GM19238 (cell line): ENCODE measurements at regions not wholly inside any gene's neighbourhood (a gene's known extent, or its start where the extent isn't known, plus 50 kb on each side); places are given as distances from the start of the nearest gene placed in this dataset.
"Not testable (repeated sequence)": the region's sequence is repeated elsewhere in the genome, so short reads cannot be mapped to it uniquely, and the experiment has no call there.

Experiments
- DNase-seq: peaks from one replicate; pipeline ENCODE4 v3.0.0; 2011; ENCODE audit warnings: low spot score; ENCODE audit not compliant: insufficient read length

GRCh38 chr2:105691947-105692390 lies 52.7 kb upstream of the NCK2 start:
- DNase-seq, result no peak

DNA sequence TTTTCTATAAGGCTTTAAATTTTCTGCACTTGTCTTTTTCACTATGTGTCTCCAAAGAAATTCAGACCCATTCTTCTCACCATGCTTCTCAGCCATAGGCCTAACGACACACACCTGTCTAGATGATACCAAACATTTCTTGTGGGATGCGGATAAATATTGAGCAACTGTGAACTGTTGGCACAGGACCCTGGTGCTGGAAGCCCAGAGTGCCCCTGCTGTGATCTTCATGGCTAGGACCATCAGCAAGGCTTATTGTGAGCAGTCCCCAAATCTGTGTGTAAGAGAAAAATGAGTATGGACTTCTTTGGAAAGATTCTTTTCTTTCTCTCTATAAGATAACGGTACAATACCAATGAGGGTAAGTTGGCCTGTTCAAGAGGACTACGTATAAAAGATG lies 54.1 kb upstream of the NCK2 start:
- no peak for DNase-seq

GRCh38 chr2:105689484-105689883 lies 55.2 kb upstream of the NCK2 start:
- no peak for DNase-seq

DNA sequence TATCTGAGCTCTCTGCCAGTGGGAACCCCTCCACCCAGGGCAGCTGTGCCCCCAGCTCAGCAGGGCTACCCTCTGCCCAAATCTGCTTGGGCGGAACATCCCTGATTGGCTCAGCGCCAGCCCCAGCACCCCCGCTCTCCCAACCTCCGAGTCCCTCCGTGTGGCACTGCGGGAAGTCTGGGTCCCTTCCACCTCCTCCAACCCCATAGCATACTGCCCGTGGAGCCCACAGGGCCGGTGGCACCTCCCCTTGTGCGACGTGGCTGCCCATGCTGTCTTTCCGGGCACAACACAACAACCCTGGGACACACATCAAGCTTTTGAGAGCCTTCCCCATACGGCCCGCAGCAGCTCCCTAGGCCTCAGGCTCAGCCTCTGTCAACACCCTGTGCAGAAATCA lies 55.8 kb upstream of the NCK2 start:
- no peak for DNase-seq

- no peak for DNase-seq
These were observed 58.1 kb upstream of the NCK2 start for GRCh38 chr2:105686588-105686987.

DNA sequence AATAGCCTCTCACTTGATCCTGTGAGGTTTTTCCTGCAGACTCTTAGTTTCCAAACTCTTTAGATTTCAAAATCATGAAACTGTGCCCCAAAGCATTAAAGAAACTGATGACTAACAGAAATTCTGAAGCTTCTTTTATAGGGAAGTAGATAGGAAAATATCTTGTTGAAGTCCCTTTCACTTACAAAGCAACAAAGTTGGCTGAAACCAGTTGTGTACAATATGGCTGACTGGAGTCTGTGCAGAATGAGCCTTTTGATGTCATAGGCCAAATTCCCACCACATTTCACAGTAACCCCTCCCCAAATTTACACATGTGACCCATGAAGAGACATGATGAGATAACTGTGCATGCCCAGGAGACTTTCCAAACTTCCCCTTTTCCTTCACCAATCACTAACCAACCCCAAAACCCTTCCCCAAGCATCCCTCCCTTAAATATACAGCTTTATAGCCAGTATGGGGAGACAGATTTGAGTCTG lies 61.7 kb upstream of the NCK2 start:
- no peak for DNase-seq

DNA sequence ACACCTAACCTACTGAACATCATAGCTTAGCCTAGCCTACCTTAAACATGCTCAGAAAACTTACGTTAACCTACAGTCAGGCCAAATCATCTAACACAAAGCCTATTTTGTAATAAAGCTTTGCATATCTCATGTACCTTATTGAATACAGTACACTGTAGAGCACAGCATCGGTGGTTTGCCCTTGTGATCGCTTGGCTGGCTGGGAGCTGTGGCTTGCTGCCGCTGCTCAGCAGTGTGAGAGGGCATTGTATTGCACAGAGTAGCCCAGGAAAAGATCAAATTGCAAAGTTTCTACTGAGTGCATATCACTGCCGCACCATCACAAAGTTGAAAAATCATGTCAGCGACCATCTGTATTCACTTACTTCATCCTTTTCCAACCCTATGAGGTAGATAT lies 62.3 kb upstream of the NCK2 start:
- DNase-seq, result no peak

GRCh38 chr2:105681927-105682326 lies 62.8 kb upstream of the NCK2 start:
- no peak for DNase-seq

DNA sequence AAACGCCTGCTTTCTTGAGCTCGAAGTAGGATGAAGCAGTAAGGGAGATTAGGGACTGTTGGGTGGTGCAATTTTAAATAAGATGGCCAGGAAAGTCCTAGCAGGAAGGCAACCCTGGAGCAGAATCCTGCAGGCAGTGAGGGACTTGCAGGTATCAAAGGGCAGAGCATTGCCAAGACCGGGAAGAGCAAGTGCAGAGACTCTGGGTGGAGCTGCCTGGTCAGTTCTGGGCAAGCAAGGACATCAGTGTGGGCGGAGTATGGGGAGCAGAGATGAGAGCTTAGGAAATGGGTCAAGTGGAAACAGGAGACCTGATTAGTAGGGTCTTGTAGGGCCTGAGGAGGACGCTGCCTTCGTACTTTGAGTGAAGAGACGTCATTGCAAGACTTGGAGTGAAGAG lies 64.4 kb upstream of the NCK2 start:
- no peak for DNase-seq

GRCh38 chr2:105678346-105678745 lies 66.4 kb upstream of the NCK2 start:
- DNase-seq, result no peak

DNA sequence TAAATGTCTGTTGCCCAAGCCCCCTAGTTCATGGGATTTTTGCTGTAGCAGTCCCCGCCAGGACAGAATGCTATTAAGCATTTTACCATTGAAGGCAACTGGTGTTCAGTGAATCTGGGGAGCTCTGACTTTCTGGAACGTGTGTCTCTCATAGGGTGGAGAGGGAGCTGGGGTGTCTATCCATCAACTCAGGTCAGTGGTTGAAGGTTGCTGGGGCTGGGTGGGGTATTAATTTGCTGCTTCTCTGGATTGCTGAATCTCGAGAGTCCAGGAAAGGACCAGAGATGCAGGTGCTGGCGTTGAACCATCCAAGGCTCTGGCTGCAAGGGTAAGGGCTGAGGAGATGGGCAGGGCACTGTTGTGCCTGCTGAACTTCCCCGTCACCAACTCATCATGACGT lies 66.8 kb upstream of the NCK2 start:
- DNase-seq, result no peak

DNA sequence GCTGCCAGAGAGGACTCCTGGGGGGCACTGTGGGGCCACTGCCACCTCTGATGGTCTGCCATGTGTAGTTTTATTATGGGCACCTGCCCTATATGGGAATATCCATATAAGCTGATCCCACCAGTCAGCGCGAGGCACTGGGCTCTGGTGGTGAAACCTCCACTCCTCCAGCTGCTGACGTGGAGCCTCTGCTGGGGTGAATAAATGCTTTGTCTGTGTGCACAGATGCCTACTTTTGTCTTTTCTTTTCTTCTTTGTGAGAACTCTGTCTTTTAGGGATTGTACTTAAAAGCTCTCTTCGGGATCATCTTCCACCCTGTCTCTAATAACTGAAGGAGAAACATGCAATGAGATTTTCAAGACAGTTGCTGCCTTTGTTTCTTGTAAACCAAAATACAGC lies 68.9 kb upstream of the NCK2 start:
- DNase-seq, result no peak

GRCh38 chr2:105674859-105675541 lies 69.7 kb upstream of the NCK2 start:
- no peak for DNase-seq

DNA sequence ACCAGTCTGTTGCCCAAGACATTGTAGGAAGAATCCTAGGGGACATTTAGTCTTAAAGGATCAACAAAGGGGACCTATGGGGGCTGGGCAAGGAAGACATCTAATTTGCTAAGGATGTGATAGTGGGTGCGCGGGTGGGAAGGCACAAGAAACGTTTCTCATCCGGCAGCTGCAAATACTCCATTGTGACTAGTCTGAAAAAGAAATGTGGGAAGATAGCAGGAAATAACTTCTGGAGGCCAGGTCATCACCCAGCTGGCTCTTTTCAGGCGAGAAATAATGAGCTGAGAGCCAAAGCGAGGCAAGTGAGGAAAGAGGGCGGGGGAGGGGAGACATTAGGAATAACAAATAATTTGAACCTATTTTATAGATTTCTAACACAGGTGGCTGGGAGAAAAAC lies 70.3 kb upstream of the NCK2 start:
- no peak for DNase-seq

DNA sequence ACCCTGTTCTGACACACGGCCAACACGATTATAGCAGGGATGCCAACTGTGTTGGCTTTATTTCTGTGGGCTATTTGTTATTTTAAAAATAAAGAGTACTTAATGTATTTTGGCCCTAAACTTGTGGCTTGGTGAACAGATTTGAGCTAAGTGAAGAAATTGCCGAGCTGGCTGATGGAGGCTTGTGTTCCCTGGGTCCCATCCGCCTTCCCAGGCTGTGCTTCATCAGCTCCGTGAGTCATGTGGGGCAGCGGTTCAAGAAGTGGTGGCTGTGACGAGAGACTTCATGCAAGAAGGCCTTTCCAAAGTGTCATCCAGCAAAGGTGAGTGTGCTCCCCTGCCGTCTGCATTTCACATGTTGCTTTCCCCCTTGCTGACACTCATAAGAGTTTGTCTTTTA lies 73.6 kb upstream of the NCK2 start:
- DNase-seq, result no peak

DNA sequence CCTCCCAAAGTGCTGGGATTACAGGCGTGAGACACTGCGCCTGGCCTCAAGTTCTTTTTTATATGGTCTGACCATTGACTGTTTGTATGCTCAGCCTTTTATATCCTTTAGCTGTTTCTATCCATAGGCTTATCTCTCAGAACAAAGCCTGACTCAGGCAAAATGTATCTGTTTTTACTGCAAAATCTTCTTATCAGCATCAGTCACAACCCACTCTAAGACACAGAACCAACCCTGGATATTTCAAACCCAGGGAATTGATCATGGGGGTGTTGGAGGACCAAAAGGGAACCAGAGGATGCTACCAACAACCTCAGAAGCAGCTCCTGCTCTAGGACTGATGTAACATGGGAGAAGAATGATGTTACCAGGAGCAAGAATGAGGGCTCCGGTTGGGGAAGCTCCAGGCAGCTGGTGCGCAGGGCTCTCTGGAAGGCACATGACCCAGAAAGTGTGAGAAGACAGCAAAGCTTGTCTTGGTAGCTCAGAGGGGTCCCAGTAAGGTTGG lies 75.3 kb upstream of the NCK2 start:
- DNase-seq, result no peak

GRCh38 chr2:105665480-105665879 lies 79.2 kb upstream of the NCK2 start:
- DNase-seq, result no peak

- no peak for DNase-seq
These were observed 84.2 kb upstream of the NCK2 start for GRCh38 chr2:105660489-105660888.

DNA sequence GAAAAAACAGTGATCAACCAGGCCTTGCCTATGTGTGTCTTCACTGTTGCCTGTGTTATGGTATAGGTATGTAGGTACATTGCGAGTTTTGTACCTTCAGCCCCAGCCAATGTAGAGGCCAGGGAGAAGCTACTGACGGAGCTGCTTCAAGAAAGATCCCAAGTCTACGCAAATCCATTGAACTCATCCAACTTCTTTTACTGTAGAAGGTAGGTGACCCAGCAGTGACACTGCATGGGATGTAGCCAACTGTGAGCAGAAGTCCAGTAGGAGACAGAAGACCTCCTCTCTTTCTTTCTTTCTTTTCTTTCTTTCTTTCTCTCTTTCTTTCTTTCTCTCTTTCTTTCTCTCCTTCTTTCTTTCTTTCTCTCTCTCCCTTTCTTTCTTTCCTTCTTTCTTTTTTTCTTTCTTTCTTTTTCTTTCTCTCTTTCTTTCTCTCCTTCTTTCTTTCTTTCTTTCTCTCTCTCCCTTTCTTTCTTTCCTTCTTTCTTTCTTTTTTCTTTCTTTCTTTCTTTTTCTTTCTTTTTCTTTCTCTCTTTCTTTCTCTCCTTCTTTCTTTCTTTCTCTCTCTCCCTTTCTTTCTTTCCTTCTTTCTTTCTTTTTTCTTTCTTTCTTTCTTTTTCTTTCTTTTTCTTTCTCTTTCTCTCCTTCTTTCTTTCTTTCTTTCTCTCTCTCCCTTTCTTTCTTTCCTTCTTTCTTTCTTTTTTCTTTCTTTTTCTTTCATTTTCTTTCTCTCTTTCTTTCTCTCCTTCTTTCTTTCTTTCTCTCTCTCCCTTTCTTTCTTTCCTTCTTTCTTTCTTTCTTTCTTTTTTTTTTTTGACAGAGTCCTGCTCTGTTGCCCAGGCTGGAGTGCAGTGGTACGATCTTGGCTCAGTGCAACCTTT lies 88.7 kb upstream of the NCK2 start:
- not testable (repeated sequence) for DNase-seq

DNA sequence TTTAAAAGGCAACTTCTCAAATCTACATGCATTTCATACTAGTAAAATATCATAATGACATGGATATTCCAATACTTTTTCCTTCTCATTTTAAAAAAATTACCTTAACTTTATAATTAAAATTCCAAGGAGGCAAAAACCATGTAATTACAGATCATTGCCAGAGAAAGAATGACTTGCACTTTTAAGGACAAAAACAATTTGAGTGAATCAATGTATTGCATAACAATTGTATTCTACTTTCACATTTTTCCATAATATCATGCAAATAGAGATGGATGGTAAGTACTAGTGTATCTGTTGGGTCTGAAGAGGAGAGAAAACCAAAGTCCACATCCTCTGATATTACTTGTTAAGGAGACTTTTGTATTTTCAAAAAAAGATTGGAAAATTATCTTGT lies 89.5 kb upstream of the NCK2 start:
- DNase-seq, result no peak

DNA sequence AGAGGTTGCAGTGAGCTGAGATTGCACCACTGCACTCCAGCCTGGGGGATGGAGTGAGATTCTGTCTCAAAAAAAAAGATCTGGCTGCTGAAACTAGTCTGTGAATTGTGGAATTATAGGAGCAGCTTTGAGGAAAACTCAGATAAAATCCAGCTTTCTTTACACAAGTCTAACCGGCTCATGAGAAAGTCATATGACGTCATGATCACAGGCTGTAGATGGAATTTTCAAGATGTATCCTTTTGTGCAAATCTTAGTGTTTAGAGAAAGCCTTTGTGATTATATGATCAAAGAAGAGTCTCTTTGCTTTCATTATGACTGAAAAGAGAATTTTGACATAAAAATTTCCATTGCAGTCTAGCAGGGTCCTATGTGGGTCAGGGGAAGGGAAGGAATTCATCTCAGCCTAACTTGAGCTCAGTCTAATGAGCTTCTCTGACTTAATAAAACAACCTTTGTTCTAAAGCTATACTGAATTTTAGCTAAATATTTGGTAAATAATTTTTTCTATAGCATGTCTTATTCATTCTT lies 90.2 kb upstream of the NCK2 start:
- DNase-seq, result no peak

- DNase-seq, result no peak
These were observed 91.4 kb upstream of the NCK2 start for GRCh38 chr2:105653302-105653701.
